Mesodermal cell (in vitro differentiated cells): ENCODE measurements at regions not wholly inside any gene's neighbourhood (a gene's known extent, or its start where the extent isn't known, plus 50 kb on each side); places are given as distances from the start of the nearest gene placed in this dataset.
"Not testable (repeated sequence)": the region's sequence is repeated elsewhere in the genome, so short reads cannot be mapped to it uniquely, and the experiment has no call there.

Source experiments
- H3K27ac ChIP-seq: 2 replicates; pipeline ENCODE4 v1.7.0; 2013; ENCODE audit warnings: mild to moderate bottlenecking, low read depth, low read length, moderate library complexity; ENCODE audit not compliant: severe bottlenecking
- H3K36me3 ChIP-seq: 2 replicates; pipeline ENCODE4 v1.7.1; 2013; ENCODE audit warnings: mild to moderate bottlenecking, low read length, moderate library complexity; ENCODE audit not compliant: control insufficient read depth, insufficient read depth
- H3K4me1 ChIP-seq: one replicate; pipeline ENCODE4 v1.7.1; 2013; ENCODE audit warnings: mild to moderate bottlenecking, low read length; ENCODE audit not compliant: insufficient read depth, control insufficient read depth, poor library complexity, severe bottlenecking
- H3K4me3 ChIP-seq: 2 replicates; pipeline ENCODE4 v1.7.0; 2013; ENCODE audit warnings: low read length, control low read depth, mild to moderate bottlenecking; ENCODE audit not compliant: insufficient read depth, poor library complexity, severe bottlenecking; ENCODE audit errors: extremely low read depth
- H3K9me3 ChIP-seq: 2 replicates; pipeline ENCODE4 v1.7.1; 2013; ENCODE audit warnings: mild to moderate bottlenecking, low read length, moderate library complexity; ENCODE audit not compliant: control insufficient read depth
- WGBS, 2 experiments: methylation state at CpG; one replicate each; pipeline ENCODE4 v1.1.5; 2013; ENCODE audit warnings: missing lambda C conversion rate in 2 of 2; ENCODE audit not compliant: insufficient coverage in 2 of 2; 5-methylcytosine and 5-hydroxymethylcytosine counted together

DNA sequence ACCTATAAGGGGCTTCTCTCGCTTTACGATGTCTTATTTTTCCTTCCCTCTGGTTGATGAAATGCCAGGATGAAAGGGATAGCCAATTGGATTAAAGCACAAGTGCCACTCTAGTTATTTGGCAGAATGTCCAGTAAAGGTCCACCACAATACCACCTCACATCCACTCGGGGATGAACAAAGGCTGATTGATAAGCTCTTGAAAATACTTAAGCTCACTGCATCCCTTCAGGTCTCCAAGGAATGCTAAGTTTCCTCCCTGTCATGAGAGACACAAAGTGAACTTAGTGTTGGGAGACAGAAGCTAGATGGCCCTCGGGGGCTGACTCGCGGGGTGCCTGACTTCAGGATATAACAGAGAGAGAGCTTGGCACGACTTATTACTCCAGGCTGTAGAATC is 185.9 kb upstream of the ZNF644 start:
- 83 to 90% methylated on average over 3 to 5 of the region's 7 CpGs for WGBS, 2 experiments

DNA sequence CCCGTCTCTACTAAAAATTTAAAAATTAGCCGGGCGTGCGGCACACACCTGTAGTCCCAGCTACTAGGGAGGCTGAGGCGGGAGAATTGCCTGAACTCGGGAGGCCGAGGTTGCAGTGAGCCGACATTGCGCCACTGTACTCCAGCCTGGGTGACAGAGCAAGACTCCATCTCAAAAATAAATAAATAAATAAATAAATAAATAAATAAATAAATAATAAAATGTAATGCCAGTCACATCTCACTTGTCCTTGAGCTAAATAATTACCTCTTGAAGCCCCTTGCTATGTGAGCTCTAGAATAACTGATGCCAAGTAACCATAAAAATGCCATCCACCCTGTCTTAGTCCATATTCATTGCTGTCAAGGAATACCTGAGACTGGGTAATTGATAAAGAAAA is 182.3 kb upstream of the ZNF644 start:
- H3K4me3 ChIP-seq, H3K4me1 ChIP-seq, H3K36me3 ChIP-seq, H3K9me3 ChIP-seq, H3K27ac ChIP-seq: not testable (repeated sequence)
- WGBS, 2 experiments, result 93 to 95% methylated on average over 6 to 9 of the region's 9 CpGs

More for the DNA sequence above, 185.9 kb upstream of the ZNF644 start:
- H3K4me3 ChIP-seq, H3K27ac ChIP-seq, H3K4me1 ChIP-seq, H3K36me3 ChIP-seq, H3K9me3 ChIP-seq: not testable (repeated sequence)

DNA sequence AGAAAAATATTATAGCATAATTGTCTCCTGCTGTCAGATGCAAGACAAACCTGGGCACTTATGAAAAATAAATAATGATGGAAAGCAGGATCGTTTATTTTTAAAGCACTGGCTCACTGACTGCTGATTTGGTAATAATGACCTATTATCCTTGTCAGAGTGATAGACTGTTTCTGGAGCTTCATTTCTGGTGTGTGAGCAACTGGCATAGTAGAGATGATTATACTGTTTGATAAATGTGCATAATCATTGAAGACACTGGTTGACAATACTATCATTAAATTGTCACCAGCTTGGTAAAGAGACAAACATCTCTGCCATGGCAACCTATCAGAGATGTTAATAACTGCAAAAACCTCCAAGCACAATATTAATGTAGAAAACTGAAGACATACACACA is 179.9 kb upstream of the ZNF644 start:
- 80% methylated on average over 1 of the region's 1 CpG; no CpG with 5 or more reads in 1 of the 2 experiments for WGBS, 2 experiments

DNA sequence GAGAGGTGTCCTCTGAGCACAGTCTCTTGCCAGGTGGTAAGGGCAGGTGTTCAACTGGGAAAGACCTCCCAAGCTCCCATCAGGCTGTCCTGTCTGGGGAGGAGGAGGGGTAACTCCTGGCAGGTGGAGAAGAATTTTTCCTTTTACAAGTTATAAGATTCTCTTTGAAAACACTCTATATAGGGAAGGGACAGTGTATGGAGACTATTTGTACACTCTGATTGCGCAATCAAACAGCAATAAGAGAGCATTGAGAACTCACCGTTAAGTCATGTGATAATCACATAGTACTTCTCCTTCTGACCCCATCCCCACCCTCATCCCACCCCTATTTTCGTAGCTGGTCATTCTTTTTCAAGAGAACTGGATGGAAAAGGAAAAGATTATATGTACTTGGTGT is 179.3 kb upstream of the ZNF644 start:
- Histone ChIP-seq H3K4me1 (no peaks in the 10 kb centered on the region), H3K4me3 (no peak overlapping the region), H3K27ac (no peak overlapping the region), H3K36me3 (no peaks in the 10 kb centered on the region), H3K9me3 (no peaks in the 10 kb centered on the region)
- no CpG with 5 or more reads among the region's 3 CpGs for WGBS, 2 experiments

More for the DNA sequence above, 179.9 kb upstream of the ZNF644 start:
- Histone ChIP-seq H3K9me3 (no peaks in the 10 kb centered on the region), H3K27ac (no peak overlapping the region), H3K4me1 (no peaks in the 10 kb centered on the region), H3K4me3 (no peak overlapping the region), H3K36me3 (no peaks in the 10 kb centered on the region)

DNA sequence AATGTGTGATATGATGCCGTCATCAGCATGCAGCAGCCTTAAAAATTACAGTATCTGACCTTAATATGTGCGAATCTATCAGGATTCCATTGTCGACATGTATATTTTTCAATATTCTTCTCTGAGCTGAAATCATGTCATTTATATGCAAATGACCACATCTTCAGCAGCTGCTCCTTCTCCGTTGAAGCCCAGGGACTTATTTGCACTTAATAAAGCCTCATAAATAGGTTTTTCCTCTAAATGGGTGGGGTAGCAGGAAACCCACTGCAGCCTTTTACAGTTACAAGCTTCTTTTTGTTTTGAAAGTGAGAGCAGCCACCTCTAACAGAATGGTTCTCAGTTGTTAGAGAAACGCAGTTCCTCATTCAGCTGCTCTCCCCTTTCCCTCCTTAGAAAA is 178.8 kb upstream of the ZNF644 start:
- Histone ChIP-seq H3K9me3 (no peaks in the 10 kb centered on the region), H3K36me3 (no peaks in the 10 kb centered on the region), H3K4me3 (no peak overlapping the region), H3K4me1 (no peaks in the 10 kb centered on the region), H3K27ac (no peak overlapping the region)
- 74 to 84% methylated on average over 3 of the region's 5 CpGs for WGBS, 2 experiments

DNA sequence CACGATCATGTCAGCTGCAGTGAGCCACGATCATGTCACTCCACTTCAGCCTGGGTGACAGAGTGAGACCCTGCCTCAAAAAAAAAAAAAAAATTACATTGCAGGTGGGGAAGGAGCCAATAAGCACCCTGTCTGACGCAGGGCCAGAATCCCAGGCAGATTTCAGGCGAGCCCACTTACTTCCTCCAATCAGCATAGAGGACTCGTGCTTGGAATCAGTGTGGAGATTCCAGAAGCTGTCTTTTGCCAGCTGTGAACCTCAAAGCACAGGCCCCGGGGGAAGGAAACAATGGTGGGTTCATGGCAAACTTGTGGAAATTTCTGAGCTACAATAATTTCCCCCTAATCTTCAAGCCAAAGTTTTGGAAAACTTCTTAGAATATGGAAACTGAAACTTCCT is 178.2 kb upstream of the ZNF644 start:
- Histone ChIP-seq H3K4me1 (no peaks in the 10 kb centered on the region), H3K9me3 (no peaks in the 10 kb centered on the region)
- WGBS, 2 experiments, result 88% methylated on average over 4 of the region's 6 CpGs; no CpG with 5 or more reads in 1 of the 2 experiments

DNA sequence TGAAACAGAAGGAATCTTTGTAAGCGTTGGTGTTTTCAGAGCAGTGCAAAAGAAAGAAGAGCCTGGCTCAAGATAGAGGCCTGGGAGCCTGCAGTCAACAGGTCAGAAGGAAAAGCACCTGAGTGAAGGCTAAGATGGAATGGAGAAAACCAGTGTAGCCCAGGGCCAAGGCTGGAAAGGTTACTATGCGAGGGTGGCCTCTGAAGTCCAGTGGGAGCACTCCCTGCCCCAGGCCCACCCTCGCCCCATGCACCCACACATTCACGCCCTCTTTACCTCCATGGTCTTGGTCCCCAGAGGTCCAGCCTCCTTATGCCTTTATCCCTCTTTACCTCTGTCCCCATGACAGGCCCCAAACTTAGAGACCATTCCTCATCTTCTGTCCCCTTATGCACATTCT is 169.2 kb upstream of the ZNF644 start:
- 86 to 90% methylated on average over 3 to 4 of the region's 4 CpGs for WGBS, 2 experiments
- Histone ChIP-seq H3K4me1 (no peaks in the 10 kb centered on the region), H3K4me3 (no peak overlapping the region), H3K9me3 (no peaks in the 10 kb centered on the region), H3K27ac (no peak overlapping the region), H3K36me3 (no peaks in the 10 kb centered on the region)

More for the DNA sequence above, 178.2 kb upstream of the ZNF644 start:
- no peak overlapping the region for H3K4me3 ChIP-seq
- no peak overlapping the region for H3K27ac ChIP-seq
- no peaks in the 10 kb centered on the region for H3K36me3 ChIP-seq

DNA sequence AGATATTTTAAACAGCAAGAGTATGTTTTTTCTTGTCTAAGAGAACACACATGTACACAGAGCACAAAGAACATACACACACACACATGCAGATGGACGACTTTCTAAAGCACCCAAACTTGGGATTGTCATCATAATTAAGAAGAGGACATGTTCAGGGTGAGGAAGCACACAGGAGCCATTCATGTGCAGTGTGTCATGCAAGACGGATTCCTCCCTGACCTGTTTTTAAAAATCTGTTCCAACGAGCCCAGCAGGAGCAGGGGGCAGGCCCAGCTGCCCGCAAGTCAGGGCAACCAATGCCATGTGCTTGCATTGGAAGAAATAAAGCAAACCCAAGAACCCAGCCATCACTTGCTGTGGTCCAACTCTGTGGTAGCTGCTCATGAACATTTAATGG is 167.3 kb upstream of the ZNF644 start:
- Histone ChIP-seq H3K4me1 (no peaks in the 10 kb centered on the region), H3K36me3 (no peaks in the 10 kb centered on the region), H3K4me3 (no peak overlapping the region), H3K27ac (no peak overlapping the region), H3K9me3 (no peaks in the 10 kb centered on the region)
- 86 to 88% methylated on average over 3 of the region's 4 CpGs for WGBS, 2 experiments

DNA sequence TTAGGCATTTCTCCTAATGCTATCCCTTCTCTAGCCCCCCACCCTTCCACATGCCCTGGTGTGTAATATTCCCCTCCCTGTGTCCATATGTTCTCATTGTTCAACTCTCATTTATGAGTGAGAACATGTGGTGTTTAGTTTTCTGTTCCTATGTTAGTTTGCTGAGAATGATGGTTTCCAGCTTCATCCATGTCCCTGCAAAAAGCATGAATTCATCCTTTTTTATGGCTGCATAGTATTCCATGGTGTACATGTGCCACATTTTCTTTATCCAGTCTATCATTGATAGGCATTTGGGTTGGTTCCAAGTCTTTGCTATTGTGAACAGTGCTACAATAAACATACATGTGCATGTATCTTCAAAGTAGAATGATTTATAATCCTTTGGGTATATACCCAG is 161.0 kb upstream of the ZNF644 start:
- H3K9me3 ChIP-seq, H3K36me3 ChIP-seq, H3K4me3 ChIP-seq, H3K27ac ChIP-seq, H3K4me1 ChIP-seq: not testable (repeated sequence)

DNA sequence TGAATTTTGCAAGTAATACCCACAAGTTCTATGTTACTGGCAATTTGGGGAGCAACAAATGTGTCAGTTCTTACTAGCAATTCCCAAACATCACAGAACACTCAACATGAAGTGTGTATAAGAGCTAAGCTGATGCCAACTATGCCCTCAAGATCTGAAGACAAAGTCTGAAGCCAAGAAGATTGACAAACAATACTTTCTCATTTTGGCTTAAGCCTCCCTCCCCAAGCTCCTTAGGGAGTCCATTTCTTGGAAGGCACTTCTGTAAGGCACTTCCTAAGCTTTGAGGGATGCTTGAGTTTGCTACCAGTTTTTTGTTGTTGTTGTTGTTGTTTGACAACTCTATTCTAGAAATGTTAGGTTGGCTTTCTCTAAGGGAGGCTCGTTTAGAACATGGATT is 154.4 kb upstream of the ZNF644 start:
- H3K9me3 ChIP-seq, result no peaks in the 10 kb centered on the region
- H3K4me3 ChIP-seq, result no peak overlapping the region
- H3K27ac ChIP-seq, result no peak overlapping the region
- H3K36me3 ChIP-seq, result no peaks in the 10 kb centered on the region
- 50% methylated on average over 1 of the region's 1 CpG; no CpG with 5 or more reads in 1 of the 2 experiments for WGBS, 2 experiments
- H3K4me1 ChIP-seq, result no peaks in the 10 kb centered on the region

DNA sequence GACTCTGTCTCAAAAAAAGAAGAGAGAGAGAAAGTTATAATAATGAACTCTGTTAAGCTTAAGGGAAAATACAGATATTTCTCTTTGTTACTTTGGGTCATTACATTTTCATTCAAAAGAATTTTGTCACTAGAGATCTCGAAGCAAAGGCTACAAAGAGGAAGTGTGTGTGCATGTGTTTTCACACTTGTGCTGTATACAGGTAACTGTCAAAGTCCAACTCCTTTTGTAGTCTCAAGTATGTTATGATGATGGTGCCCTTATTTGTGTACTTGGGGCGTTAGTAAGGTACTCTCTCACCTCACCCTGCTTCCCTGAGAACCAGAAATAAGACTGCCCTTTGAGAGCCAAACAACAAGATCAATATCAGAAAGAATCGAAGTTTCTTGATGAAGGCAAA is 152.9 kb upstream of the ZNF644 start:
- Histone ChIP-seq H3K9me3 (no peaks in the 10 kb centered on the region), H3K36me3 (no peaks in the 10 kb centered on the region), H3K4me1 (no peaks in the 10 kb centered on the region), H3K27ac (no peak overlapping the region), H3K4me3 (no peak overlapping the region)
- WGBS, 2 experiments, result no CpG with 5 or more reads among the region's 3 CpGs
